GDM1 (cell line): ENCODE measurements at regions not wholly inside any gene's neighbourhood (a gene's known extent, or its start where the extent isn't known, plus 50 kb on each side); places are given as distances from the start of the nearest gene placed in this dataset.
"Not testable (repeated sequence)": the region's sequence is repeated elsewhere in the genome, so short reads cannot be mapped to it uniquely, and the experiment has no call there.

Source experiments
- DNase-seq: peaks from one replicate; lab custom pipeline; 2025; lab: John Stamatoyannopoulos, UW

DNA sequence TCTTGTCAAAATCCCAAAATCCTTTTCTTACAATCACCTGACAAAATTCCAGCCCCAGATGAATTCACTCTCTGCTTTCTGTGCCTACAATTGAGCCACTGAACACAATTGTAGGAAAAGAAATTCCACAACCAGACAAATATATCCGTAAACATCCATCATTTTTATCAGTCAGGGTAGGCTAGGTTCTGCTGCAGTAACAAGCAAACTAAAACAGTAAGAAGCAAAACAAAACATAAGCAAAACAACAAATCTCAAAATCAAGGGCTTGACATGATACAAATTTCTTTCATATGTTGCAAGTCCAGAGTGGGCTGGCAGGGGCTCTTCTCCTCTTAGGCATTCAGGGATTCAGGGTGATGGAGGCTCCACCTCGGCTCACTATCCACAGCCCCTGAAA lies 114.2 kb upstream of the MAN2A1 start:
- DNase-seq, result no peak

DNA sequence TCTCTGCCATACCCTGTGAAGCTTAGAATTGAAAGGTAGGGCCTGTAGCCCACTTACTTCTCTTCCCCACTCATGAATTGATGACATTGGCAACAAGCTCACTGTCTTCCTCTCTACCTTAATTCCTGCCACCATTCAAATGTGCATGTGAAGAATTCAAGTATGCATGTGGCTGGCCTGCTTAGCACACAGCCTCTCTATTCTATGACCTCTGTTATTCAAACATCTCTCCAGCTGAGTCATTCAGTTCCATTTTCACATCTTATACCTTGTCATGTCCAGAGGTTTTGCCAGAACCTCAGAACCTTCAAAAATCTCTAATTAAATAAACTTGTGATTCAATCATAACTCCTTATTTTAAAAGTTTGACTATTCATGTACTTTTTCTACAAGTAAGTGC lies 114.7 kb upstream of the MAN2A1 start:
- no peak for DNase-seq

DNA sequence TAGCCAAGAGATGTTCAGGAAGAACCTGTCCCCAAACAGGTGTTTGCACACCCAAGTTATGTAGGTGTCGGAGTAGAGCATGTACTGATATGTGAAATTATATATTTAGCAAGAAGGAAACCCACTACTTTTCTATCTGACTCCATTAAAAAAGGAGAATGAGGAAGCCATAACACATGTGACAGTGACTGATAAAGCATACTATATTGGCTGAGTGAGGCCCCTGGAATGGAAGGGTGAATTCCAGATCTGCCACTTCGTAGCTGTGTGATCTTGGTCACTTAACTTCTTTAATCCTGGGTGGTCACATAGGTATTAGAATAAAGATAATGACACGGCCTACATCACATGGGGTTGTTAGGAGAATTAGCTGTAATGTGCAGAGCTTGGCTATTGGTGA lies 116.0 kb upstream of the MAN2A1 start:
- DNase-seq, result no peak

DNA sequence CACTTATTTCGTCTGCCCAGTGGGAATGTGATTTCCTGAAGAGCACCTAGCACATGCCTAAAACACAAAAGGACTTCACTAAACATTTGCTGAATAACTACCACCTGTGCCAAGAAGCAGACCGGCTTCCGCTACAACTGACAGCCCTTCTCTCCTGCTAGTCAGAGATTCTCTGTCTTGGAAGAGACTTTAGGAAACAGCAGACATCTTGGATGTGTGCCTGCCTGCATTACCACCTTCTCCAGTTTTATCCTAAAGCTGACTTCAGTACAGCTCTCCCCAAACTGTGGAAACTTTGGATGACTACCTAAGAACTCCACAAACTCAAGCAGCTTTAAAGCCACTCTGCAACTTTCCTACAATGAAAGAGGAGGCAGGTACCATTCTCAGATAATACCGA lies 116.5 kb upstream of the MAN2A1 start:
- no peak for DNase-seq

DNA sequence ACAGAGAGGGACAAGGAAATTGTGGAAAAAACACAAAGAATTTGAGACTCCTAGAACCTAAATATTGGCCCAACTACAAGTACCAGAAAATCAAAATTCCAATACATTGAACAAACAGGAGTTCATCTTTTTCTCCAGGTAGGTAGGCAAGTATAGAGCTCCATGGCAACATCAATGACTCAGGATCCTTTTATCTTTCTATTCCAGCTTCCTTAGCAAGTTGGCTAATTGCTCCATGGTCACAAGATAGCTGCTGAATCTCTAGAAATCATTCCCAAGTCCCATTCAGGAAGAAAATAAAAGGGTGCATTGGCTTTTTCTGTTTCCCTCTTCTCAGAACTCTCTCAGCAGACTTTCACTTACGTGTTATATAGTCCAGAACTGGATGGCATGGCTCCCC lies 117.9 kb upstream of the MAN2A1 start:
- DNase-seq, result no peak

DNA sequence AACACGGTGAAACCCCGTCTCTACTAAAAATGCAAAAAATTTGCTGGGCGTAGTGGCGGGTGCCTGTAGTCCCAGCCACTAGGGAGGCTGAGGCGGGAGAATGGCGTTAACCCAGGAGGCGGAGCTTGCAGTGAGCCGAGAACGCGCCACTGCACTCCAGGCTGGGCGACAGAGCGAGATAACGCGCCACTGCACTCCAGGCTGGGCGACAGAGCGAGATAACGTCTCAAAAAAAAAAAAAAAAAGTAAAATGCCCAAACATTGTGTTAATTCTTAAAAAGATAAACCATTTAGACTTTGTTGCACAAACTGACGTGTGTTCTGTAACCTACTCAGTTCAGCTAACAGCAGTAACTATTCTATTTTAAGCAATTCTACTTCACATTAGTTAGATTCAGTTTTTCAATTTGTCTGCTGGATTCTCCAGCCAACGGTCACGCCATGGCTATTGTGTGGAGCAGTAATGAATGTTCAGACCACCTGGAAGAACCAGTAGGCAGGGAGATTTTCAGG lies 119.3 kb upstream of the MAN2A1 start:
- DNase-seq, result no peak

DNA sequence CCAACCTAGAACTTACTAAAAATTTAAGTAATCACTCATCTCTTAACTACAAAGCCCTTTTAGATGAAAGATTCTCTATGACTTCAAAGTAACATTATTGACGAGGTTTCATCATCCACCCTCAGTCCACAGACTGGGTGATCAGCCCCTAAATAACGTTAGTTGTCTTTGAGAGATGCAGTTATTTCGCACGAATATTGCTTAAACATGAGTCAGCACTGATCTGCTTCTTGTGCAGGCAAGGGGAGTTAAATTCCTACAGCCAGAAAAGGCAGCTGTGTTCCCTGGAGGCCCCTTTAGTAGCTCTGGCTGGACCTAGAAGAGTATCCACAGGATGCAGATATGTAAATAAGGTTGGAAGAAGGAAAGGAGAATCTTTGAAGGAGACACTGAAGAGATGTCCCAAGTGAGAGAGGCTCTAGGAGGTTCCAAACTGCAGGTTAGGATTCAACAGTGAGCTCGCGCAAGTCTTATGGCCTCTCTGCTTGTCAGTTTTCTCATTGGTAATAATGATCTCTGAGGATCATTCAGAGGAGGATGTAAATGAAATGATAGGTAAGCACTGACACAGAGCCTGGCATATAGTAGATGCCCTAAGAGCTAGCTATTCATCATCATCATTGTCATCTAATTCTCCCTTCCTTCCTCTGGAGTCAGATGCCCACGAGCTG lies 122.2 kb upstream of the MAN2A1 start:
- DNase-seq, result no peak

DNA sequence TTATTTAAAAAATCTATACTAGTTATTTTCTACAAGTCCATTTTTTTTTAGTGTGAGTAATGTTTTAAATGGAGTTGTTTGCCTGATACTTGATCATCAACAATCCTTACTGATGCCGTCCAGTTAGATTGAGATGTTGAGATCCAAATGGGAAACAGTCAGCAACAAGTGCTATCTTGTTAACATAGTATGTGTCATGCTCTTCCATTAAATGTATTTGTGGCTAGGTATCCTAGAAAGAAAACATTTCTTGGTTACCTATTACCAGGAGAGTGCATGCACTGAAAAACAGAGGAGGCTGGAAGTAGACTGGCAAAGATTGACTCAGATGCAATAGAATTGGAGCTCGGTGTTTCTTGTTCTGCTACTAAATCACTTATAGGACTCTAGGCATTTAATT lies 123.4 kb upstream of the MAN2A1 start:
- DNase-seq, result no peak

DNA sequence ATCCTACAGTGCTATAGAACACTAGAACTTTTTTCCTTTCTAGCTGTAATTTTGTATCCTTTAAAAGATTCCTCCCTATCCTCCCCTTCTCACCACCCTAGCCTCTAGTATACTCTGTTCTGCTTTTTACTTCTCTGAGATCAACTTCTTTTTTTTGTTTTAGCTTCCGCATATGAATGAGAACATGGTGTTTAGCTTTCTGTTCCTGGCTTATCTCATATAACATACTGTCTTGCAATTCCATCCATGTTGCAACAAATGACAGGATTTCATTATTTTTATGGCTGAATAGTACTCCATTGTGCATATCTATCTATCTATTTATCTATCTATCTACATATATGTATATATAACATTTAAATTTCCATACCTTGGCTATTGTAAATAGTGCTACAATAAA lies 126.0 kb upstream of the MAN2A1 start:
- DNase-seq, result no peak

DNA sequence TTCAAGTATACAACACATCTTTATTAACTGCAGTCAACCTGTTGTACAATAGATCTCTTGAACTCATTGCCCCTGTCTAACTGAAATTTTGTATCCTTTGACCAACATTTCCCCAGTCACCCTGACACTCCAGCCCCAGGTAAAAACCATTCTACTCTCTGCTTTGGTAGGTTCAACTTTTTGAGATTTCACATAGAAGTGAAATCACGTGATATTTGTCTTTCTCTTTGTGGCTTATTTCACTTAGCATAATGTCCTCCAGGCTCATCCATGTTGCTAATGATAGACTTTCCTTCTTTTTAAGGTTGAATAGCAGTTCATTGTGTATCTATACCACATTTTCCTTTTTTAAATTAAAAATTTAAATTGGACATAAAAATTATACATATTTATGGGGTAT lies 126.5 kb upstream of the MAN2A1 start:
- no peak for DNase-seq

DNA sequence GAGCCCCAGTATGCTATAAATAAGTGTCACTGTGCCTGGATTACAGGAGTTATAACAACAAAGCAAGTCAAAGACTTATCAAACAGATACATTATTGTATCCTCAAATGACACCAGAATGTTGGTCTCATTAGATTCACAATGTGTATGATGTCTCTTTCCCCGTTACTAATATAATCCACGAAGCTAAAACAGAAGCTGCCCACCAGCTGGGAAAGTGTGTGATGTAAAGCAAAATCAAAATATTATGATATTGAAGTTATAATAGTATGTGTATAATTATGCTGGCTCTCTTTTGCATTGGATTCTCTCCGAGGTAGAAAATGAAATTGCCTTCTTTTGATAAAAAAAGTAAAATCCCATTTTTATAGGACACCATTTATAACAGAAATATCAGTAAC lies 127.3 kb upstream of the MAN2A1 start:
- no peak for DNase-seq

DNA sequence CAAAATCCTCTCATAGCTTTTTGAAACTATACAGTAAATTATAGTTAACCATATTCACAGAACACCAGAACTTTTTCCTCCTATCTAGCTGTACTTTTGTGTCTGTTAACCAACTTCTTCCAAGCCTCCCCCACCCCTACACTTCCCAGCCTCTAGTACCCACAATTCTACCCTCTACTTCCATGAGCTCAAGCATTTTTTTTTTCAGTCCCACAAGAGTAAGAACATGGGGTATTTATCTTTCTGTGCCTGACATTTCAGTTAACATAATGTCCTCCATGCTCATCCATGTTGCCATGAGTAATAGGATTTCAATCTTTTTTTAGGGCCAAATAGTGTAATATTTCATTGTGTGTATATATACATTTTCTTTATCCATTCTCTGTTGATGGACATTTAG lies 128.3 kb upstream of the MAN2A1 start:
- DNase-seq, result no peak

DNA sequence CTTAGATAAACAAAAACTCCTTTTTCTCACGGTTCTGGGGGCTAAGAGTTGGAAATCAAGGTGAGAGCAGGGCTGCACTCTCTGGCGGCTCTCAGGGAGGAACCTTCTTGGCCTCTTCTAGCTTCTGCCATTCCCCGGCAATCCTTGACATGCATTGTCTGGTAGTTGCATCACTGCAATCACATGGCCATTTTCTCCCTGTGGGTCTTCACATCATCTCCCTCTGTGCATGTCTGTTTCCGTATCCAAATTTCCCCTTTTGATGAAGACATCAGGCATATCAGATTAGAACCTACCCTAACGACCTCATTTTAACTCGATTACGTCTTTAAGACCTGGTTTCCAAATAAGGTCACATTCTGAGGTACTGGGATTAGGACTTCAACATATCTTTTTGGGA lies 129.2 kb upstream of the MAN2A1 start:
- DNase-seq, result no peak

DNA sequence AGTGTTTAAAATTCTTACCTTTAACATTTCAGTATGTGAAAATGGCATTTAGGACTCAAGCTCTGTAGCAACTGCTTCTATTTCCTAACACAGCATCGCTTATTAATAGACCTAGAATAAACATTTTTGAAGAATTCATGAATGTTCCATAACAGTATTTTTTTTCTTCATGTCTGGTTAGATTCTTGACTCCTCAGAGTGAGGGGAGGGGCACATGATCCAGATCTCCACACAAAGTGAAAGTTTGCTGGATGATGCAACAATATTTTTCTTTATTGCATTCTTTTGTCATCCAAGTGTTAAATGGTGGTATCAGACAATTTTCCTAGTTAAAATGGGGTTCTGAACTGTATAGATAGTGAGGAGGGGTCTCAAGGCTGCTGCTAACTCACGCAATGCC lies 130.8 kb upstream of the MAN2A1 start:
- no peak for DNase-seq

DNA sequence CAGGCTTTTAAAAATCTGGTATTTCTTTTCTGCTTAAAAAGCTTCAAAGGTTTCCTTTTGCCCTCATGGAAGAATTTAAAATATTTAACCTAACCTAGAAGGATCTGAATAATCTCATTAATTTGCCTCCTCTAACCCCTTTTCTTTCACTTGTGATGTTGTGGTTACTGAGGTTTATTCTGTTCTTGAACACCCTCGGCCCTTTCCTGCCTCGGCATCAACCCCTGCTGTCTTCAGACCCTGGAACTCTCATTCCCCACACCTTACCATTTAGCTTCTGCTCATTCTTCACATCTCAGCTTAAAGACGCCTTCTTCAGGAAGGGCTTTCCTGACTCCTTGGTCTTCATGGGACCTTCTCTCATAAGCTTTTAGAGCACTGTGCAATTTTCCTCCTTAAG lies 131.4 kb upstream of the MAN2A1 start:
- no peak for DNase-seq

DNA sequence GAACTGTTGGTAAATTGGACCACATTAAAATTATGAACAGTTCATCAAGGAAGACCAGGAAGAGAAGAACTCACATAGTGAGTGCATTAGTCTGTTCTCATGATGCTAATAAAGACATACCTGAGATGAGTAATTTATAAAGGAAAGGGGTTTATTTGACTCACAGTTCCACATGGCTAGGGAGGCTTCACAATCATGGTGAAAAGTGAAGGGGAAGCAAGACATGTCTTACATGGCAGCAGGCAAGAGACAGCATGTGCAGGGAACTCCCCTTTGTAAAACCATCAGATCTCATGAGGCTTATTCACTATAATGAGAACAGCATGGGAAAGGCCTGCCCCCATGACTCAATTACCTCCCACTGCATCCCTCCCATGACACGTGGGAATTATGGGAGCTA lies 135.9 kb upstream of the MAN2A1 start:
- no peak for DNase-seq

DNA sequence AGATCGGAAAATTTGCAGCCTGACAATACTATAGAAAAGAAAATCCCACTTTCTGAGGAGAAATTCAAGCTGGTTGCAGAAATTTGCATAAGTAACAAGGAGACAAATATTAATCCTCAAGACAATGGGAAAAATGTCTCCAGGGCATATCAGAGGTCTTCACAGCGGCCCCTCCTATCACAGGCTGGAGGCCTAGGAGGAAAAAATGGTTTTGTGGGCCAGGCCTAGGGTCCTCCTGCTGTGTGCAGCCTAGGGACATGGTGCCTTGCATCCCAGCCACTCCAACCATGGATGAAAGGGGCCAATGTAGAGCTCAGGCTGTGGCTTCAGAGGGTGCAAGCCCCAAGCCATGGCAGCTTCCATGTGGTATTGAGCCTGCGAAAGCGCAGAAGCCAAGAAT lies 138.5 kb upstream of the MAN2A1 start:
- DNase-seq, result not testable (repeated sequence)

DNA sequence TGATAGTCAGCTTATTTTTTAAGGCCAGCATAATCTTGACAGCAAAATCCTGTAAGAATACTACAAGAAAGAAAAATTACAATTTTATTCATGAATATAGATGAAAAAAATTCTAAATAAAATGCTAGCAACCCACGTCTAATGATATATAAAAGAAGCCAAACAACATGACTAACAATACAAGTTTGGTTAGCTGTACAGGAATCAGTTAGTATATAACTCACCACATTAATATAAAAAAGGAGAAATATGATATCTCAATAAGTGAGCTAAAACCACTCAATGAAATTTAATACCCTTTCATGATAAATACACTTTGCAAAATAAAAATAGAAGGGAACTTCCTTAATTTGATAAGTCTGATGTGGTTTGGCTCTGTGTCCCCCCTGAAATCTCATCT lies 139.7 kb upstream of the MAN2A1 start:
- DNase-seq, result no peak

DNA sequence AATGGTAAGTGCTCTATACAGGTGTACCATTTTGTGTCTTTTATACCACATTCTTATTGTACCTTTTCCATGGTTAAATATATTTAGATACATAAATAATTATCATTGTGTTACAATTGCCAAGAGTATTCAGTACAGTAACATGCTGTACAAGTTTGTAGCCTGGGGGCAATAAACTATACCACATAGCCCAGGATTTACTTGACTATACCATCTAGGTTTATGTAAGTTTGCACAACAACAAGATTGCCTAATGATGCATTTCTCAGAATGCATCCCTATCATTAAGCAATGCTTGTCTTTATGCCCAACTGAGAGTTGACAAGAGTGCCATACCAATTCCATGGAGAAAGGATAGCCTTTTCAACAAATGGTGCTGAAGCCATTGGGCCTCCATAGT lies 136.7 kb upstream of the PJA2 start:
- DNase-seq, result no peak

DNA sequence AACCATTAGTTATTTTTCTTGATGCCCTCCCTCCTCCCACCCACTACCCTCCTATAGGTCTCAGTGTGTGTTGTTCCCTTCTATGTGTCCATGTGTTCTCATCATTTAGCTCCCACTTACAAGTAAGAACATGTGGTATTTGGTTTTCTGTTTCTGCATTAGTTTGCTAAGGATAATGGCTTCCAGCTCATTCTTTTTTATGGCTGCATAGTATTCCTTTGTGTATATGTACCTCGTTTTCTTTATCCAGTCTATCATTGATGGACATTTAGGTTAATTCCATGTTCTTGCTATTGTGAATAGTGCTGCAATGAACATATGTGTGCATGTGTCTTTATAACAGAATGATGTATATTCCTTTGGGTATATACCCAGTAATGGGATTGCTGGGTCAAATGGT lies 135.1 kb upstream of the PJA2 start:
- not testable (repeated sequence) for DNase-seq

DNA sequence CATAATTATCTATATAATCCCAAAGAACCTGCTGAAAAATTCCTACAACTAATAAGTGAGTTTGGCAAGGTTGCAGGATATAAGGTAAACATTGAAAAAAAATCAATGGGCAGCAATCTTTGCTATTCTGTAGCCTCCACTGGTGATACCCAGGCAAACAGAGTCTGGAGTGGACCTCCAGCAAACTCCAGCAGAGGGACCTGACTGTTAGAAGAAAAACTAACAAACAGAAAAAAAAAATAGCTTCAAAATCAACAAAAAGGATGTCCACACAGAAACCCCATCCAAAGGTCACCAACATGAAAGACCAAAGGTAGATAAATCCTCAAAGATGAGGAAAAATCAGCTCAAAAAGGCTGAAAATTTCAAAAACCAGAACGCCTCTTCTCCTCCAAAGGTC lies 128.9 kb upstream of the PJA2 start:
- not testable (repeated sequence) for DNase-seq

DNA sequence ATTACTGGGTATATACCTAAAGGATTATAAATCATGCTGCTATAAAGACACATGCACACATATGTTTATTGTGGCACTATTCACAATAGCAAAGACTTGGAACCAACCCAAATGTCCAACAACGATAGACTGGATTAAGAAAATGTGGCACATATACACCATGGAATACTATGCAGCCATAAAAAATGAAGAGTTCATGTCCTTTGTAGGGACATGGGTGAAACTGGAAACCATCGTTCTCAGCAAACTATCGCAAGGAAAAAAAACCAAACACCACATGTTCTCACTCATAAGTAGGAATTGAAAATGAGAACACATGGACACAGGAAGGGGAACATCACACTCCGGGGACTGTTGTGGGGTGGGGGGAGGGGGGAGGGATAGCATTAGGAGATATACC lies 125.3 kb upstream of the PJA2 start:
- DNase-seq, result not testable (repeated sequence)

DNA sequence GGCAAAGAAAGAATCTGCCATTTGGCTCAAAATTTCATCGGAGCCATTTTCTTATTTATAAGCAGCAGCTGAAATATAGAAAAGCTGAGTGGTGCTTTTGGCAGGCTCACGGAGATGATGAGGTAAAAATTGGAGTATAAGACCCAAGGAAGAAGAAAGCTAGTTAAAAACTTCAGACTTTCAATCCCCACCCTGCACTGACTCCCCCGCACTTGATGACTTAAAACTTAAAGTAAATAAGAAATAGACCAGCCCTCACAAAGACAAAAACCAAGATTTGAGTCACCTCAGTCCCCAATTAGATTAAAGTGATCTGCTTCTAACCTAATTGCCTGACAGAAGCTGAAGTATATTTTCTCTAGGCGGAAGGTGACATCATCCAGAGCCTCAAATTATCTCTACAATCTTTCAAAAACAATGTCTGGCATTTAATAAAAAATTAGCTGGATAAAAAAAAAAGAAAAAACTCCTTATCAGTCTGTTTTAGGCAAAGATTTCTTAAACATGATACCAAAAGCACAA lies 124.0 kb upstream of the PJA2 start:
- no peak for DNase-seq

DNA sequence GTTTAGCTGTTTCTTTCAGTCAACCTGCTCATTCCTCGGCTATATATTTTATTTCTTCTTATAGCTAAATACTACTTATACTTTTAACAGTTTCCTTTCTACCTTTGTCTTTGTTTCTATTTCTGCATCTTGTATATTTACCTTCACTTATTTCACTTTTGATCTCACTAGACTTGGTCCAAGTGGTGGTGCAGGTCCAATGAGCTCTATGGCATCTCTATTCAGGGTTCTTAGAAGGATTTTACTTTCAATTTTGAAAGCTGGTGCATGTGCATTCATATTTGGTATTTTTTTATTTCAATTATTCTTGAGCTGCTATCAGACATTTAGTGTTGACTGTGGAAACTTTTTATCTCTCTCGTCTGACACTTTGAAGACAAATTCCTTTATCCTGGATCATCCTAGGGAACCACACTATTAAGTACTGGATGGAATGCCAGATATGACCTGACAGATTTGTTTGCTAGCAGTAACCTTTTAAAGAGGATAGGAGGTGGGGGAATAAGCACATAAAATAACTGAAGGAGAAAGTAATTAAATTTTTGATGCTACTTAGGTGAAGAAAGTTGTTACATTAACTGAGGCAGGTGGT lies 123.1 kb upstream of the PJA2 start:
- no peak for DNase-seq
